ENCODE measurements at regions not wholly inside any gene's neighbourhood (a gene's known extent, or its start where the extent isn't known, plus 50 kb on each side); places are given as distances from the start of the nearest gene placed in this dataset.
"Not testable (repeated sequence)": the region's sequence is repeated elsewhere in the genome, so short reads cannot be mapped to it uniquely, and the experiment has no call there.

DNA sequence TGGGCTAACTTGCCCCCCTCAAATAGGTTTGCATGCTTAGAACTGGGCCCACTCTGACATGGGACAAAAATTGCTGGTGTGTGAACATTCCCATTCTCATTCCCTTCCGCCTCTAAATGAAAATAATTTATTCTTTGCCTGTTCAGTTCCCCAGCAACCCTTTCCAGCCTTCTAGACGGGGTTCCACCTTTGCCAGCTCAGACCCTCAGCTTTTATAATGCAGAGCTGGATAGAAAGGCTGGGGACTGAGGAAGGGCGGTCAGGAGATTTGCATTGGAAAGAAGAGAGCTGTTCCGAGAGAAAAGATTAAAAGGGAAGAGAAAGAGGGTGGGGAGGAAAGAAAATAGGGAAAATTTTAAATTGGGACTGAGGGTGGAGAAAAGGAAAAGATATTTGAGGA, 151.1 kb upstream of the WSCD1 start:
- no peak overlapping the region for H3K4me2 ChIP-seq (ENCODE audit: insufficient read depth, low read length)
- no peaks in the 10 kb centered on the region for H3K27me3 ChIP-seq (ENCODE audit: insufficient read depth, low read length)
- H3K36me3 ChIP-seq (ENCODE audit: insufficient read depth, low read length) = no peaks in the 10 kb centered on the region
- TF ChIP-seq, protein P1, sequence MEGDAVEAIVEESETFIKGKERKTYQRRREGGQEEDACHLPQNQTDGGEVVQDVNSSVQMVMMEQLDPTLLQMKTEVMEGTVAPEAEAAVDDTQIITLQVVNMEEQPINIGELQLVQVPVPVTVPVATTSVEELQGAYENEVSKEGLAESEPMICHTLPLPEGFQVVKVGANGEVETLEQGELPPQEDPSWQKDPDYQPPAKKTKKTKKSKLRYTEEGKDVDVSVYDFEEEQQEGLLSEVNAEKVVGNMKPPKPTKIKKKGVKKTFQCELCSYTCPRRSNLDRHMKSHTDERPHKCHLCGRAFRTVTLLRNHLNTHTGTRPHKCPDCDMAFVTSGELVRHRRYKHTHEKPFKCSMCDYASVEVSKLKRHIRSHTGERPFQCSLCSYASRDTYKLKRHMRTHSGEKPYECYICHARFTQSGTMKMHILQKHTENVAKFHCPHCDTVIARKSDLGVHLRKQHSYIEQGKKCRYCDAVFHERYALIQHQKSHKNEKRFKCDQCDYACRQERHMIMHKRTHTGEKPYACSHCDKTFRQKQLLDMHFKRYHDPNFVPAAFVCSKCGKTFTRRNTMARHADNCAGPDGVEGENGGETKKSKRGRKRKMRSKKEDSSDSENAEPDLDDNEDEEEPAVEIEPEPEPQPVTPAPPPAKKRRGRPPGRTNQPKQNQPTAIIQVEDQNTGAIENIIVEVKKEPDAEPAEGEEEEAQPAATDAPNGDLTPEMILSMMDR (IDR thresholded peaks at IDR 0.05; ENCODE audit: extremely low read depth, low read depth, low read length) = no peak
- H3K27ac ChIP-seq (ENCODE audit: low read depth, low read length) = no peak overlapping the region
- H3K9me3 ChIP-seq (ENCODE audit: low read depth, low read length) = no peaks in the 10 kb centered on the region
- no peak overlapping the region for H3K4me3 ChIP-seq (ENCODE audit: insufficient read depth, low read length)
- DNase-seq (ENCODE audit: insufficient read length, low spot score, missing footprints) = no peak
- no peak overlapping the region for H2AFZ ChIP-seq (ENCODE audit: low read length)
- H3K79me2 ChIP-seq (ENCODE audit: insufficient read depth, low read length) = no peaks in the 10 kb centered on the region
- no peaks in the 10 kb centered on the region for H4K20me1 ChIP-seq (ENCODE audit: insufficient read depth, low read length)
- H3K4me1 ChIP-seq (ENCODE audit: insufficient read depth, low read length) = no peaks in the 10 kb centered on the region

DNA sequence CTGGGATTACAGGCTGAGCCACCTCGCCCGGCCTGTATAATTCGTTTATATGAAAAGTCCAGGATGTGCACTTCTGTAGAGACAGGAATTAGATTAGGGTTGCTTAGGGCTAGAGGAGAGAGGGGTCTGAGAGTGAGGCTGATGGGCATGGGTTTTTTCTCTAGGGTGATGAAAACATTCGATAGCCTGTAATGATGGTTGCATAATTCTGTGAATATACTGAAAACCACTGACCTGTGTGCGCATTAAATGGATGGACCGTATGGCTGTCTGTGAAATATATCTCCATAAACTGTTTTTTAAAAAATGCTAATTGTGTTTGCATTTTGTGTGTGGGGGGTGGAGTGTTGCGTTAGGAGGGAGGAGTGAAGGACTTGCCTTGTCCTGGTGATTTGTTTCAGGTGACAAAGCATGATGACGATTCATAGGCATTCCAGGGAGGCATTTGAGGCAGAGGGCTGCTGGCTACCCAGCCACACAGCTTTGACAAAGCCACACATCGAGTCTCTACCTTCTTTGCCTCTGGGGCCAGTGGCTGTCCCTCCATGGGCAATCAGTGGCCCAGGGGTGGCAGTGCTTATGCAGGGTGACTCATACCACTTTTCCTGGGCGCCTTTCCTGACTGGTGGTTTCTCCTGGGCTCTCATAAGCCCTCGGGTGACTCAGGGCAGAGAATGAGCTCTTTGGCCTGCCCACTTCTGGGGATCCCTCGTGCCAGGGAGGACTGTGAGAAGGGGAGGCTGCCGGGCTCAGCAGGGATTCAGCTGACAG, 148.5 kb upstream of the WSCD1 start:
- no peaks in the 10 kb centered on the region for H3K36me3 ChIP-seq (ENCODE audit: insufficient read depth, low read length)
- no peak overlapping the region for H3K4me2 ChIP-seq (ENCODE audit: insufficient read depth, low read length)
- H3K27ac ChIP-seq (ENCODE audit: low read depth, low read length) = no peak overlapping the region
- TF ChIP-seq, protein P1 (IDR thresholded peaks at IDR 0.05; ENCODE audit: extremely low read depth, low read depth, low read length) = no peak
- H3K27me3 ChIP-seq (ENCODE audit: insufficient read depth, low read length) = no peaks in the 10 kb centered on the region
- H3K9me3 ChIP-seq (ENCODE audit: low read depth, low read length) = no peaks in the 10 kb centered on the region
- H2AFZ ChIP-seq (ENCODE audit: low read length) = no peak overlapping the region
- H3K79me2 ChIP-seq (ENCODE audit: insufficient read depth, low read length) = no peaks in the 10 kb centered on the region
- DNase-seq (ENCODE audit: insufficient read length, low spot score, missing footprints) = no peak
- no peaks in the 10 kb centered on the region for H3K4me1 ChIP-seq (ENCODE audit: insufficient read depth, low read length)
- no peaks in the 10 kb centered on the region for H4K20me1 ChIP-seq (ENCODE audit: insufficient read depth, low read length)
- no peak overlapping the region for H3K4me3 ChIP-seq (ENCODE audit: insufficient read depth, low read length)

DNA sequence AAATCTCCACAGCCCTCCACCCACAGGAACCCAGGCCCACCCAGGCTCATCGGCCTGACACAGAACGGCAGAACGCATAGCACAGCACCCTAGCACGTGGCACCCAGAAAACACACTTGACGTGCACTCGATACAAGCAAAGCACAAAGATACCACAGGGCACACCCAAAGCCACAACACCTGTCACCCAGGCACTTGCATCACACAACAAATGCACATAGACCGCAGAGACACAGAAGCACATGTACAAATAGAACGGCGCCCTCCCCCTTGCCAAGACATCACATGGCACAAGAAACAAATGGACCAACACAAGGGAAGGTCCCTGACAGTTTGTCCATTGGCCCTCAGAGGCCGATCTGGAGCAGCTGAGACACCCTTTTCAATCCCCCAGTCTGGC, 147.7 kb upstream of the WSCD1 start:
- TF ChIP-seq, protein P1 (IDR thresholded peaks at IDR 0.05; ENCODE audit: extremely low read depth, low read depth, low read length) = no peak
- no peak overlapping the region for H3K4me3 ChIP-seq (ENCODE audit: insufficient read depth, low read length)

DNA sequence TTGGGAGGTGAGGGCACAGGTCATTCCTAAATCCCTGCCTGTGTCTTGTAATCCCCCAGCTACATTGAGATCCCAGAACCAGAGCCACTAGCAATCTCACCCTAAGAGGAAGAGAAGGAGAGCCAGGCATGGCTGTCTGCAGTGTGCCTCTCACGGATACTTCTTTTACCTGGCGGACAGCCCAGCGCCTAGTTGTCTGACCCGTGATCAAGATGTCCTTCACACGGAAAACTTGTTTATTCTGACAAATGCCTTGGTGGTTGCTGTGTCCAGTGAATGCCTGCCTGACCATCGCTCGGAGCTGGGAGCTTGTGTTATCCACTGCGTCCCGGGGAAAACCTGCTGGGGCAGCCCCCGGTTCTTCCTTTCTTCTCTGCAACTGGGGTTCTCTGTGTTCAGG, 140.5 kb upstream of the WSCD1 start:
- H3K36me3 ChIP-seq (ENCODE audit: insufficient read depth, low read length) = no peaks in the 10 kb centered on the region
- H2AFZ ChIP-seq (ENCODE audit: low read length) = no peak overlapping the region
- no peaks in the 10 kb centered on the region for H3K4me1 ChIP-seq (ENCODE audit: insufficient read depth, low read length)
- H3K4me3 ChIP-seq (ENCODE audit: insufficient read depth, low read length) = no peak overlapping the region
- no peak overlapping the region for H3K27ac ChIP-seq (ENCODE audit: low read depth, low read length)
- no peak overlapping the region for H3K4me2 ChIP-seq (ENCODE audit: insufficient read depth, low read length)
- H3K27me3 ChIP-seq (ENCODE audit: insufficient read depth, low read length) = no peaks in the 10 kb centered on the region
- TF ChIP-seq, protein P1 (IDR thresholded peaks at IDR 0.05; ENCODE audit: extremely low read depth, low read depth, low read length) = no peak
- no peak for DNase-seq (ENCODE audit: insufficient read length, low spot score, missing footprints)
- no peaks in the 10 kb centered on the region for H4K20me1 ChIP-seq (ENCODE audit: insufficient read depth, low read length)
- H3K79me2 ChIP-seq (ENCODE audit: insufficient read depth, low read length) = no peaks in the 10 kb centered on the region
- no peaks in the 10 kb centered on the region for H3K9me3 ChIP-seq (ENCODE audit: low read depth, low read length)

More for the DNA sequence above, 147.7 kb upstream of the WSCD1 start:
- no peaks in the 10 kb centered on the region for H3K36me3 ChIP-seq (ENCODE audit: insufficient read depth, low read length)
- no peak overlapping the region for H3K27ac ChIP-seq (ENCODE audit: low read depth, low read length)
- H3K79me2 ChIP-seq (ENCODE audit: insufficient read depth, low read length) = no peaks in the 10 kb centered on the region
- no peak for DNase-seq (ENCODE audit: insufficient read length, low spot score, missing footprints)
- no peaks in the 10 kb centered on the region for H4K20me1 ChIP-seq (ENCODE audit: insufficient read depth, low read length)
- no peak overlapping the region for H2AFZ ChIP-seq (ENCODE audit: low read length)
- H3K9me3 ChIP-seq (ENCODE audit: low read depth, low read length) = no peaks in the 10 kb centered on the region
- H3K4me1 ChIP-seq (ENCODE audit: insufficient read depth, low read length) = no peaks in the 10 kb centered on the region
- H3K4me2 ChIP-seq (ENCODE audit: insufficient read depth, low read length) = no peak overlapping the region
- H3K27me3 ChIP-seq (ENCODE audit: insufficient read depth, low read length) = no peaks in the 10 kb centered on the region

DNA sequence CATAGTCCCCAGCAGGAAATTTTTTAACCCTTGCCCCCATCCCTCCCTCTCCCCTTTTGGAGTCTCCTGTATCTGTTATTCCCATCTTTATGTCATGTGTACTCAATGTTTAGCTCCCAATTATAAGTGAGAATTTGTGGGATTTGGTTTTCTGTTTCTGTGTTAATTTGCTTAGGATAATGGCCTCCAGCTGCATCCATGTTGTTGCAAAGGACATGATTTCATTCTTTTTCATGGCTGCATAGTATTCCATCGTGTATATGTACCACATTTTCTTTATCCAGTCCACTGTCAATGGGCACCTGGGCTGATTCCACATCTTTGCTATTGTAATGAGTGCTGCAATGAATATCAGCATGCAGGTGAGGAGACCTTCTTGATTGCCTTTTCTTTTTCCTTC, 139.6 kb upstream of the WSCD1 start:
- H3K4me2 ChIP-seq (ENCODE audit: insufficient read depth, low read length); H3K4me1 ChIP-seq (ENCODE audit: insufficient read depth, low read length); H3K27ac ChIP-seq (ENCODE audit: low read depth, low read length); DNase-seq (ENCODE audit: insufficient read length, low spot score, missing footprints); H3K27me3 ChIP-seq (ENCODE audit: insufficient read depth, low read length); H2AFZ ChIP-seq (ENCODE audit: low read length); H3K9me3 ChIP-seq (ENCODE audit: low read depth, low read length); H4K20me1 ChIP-seq (ENCODE audit: insufficient read depth, low read length); H3K36me3 ChIP-seq (ENCODE audit: insufficient read depth, low read length); H3K79me2 ChIP-seq (ENCODE audit: insufficient read depth, low read length); H3K4me3 ChIP-seq (ENCODE audit: insufficient read depth, low read length): not testable (repeated sequence)

Data from osteoblast (primary cell).